NCI-H2227 (cell line): ENCODE measurements at regions not wholly inside any gene's neighbourhood (a gene's known extent, or its start where the extent isn't known, plus 50 kb on each side); places are given as distances from the start of the nearest gene placed in this dataset.

Experiments used
- DNase-seq: peaks from one replicate; lab custom pipeline; 2025; ENCODE audit not compliant: unreplicated experiment; lab: John Stamatoyannopoulos, UW

DNA sequence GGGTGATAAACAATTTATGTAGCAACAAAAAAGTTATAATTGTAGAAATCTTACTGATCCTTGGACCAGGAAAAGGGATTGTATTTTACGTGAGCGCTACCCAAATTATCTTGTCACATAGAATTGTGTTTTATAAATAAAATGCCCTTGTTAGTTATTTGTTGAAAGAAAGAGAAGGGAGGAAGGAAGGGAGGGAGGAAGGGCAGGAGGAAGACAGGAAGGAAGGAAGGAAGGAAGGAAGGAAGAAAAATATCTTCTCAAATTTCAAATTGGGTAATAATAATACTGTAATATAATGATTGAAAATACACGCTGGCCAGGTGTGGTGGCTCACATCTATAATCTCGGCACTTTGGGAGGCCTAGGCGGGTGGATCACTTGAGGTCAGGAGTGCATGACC, 206.2 kb upstream of the TLL1 start:
- no peak for DNase-seq

DNA sequence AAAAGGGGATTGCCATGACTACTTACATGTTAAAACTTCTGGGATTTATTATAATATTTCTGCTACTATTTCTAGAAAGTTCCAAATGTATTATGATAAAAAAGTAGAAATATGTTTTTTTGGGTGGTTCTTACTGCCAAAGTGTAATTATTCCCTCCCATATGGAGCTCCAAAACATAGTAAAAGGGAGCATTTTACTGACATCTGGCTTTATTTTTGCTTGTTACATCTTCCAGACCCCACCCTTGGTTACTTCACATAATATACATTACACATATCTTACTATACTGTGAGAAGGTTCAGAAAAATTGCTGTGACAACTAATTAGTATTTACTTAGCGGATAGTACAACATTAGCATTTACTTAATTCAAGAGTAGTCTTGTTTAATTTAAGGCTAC, 205.1 kb upstream of the TLL1 start:
- no peak for DNase-seq

DNA sequence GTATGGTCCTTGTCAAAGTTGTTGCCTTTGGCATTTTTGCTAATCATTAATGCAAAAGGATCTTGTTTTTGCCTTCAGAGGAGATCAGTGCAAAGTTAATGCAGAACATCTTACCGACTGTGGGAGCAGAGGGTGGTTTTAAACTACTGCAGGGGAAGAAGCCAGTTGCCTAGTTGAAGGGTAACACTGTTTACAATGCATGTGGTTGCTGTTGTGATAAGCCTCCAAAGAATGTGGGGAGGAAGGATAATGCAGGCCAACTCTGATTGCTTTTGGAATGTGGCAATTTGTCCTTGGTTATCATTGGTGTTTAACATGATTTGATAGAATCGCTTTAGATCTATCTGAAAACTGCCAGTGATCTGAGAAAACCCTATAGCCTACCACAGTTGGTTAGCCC, 204.3 kb upstream of the TLL1 start:
- DNase-seq, result no peak

DNA sequence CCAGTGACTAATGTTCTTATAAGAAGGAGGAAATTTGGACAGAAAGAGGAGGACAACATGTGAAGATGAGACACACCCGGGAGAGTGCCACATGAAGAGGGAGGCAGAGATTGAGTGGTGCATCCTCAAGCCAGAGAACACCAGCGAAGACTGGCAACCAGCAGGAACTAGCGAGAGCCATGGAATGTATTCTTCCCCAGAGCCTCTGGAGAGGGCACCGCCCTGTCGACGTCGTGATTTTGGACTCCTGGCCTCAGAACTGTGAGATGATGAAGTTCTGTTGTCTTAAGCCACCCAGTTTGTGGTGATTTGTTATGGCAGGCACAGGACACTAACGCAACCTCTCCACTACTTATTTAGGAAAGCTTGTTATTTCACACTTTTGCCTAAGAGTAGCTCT, 196.0 kb upstream of the TLL1 start:
- DNase-seq, result no peak

DNA sequence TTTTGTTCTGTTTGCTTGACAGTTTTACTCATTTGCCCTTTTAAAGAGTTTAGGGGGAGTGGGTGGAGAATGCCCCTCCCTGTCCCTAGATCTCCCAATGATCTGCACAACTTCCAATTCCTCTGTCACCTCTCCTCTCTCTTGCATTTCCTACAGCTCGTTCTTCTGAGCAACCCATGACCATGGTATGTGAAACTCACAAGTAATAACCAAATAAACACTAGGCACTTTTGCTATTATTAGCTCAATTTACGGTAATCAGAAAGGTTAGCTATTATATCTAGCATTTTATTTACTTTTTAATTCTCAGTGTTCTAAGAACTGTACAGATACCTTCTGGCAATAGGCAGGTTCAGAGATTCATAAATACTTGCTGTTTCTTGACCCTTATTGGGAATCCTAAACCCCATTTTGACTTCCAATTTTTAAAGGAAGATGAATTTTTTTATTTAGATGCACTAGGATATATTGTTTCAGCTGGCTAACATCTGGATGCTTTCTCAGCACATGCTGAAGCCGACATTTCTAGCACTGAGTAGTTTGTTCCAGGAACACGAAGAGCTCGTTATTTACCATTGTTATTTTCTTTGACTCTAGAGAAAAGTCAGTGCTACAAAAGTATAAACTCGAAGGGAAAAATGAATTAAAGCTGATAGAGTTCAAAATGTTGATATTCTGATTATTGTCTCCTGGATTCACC, 194.7 kb upstream of the TLL1 start:
- DNase-seq, result no peak

DNA sequence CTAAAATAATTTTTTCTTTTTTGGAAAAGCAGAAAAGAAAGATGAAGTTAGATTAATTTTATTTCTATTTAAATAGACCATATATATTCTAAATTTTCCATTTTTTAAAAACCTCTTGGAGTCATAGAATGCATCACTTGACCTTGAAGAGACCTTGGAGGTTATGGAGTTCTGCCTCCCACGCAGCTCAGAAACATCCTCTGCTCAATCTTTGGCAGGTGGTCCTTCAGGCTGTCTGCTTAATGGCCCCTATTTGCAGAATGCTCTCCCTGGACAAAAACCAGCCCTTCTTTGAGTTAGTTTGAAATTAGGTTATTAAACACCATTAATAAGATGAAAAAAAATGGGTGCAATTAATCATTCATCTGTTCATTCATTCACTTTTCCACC, 194.1 kb upstream of the TLL1 start:
- no peak for DNase-seq

DNA sequence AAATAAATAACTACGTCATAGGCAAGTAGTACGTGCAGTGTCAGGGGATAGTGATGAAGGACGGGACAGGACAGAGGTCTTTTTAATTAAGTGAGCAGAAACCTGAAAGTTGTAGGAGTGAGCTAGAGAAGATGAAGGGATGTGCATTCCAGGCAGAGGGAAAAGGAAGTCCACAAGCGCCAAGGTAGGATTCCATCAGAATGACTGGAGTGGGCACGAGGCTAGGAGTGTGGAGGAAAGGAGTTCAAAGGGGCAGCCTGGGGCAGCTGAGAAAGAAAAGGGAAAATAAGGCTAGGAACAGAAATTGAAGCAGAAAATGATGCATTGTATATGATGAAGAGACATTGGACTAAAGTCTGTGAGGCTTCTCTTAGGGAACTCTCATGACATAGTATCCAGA, 192.2 kb upstream of the TLL1 start:
- DNase-seq, result no peak

DNA sequence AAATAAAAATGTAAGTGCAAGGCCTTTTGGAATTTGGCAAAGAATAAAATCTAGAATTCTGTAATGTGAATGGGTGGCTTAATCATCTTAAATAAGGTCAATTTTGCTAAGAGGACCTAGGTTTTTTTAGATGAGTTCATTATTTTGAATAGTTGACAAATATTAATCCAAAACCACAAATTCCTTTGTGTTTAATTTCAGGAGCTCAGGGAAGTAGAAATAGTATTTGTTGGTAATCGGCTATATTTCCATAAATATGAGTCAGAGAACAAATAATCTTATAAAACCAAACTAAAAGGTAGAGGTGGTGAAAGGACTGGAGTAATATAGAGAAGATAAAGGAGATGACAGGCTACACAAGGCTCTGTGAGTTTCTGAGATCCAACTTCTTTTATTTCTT, 190.4 kb upstream of the TLL1 start:
- DNase-seq, result no peak

DNA sequence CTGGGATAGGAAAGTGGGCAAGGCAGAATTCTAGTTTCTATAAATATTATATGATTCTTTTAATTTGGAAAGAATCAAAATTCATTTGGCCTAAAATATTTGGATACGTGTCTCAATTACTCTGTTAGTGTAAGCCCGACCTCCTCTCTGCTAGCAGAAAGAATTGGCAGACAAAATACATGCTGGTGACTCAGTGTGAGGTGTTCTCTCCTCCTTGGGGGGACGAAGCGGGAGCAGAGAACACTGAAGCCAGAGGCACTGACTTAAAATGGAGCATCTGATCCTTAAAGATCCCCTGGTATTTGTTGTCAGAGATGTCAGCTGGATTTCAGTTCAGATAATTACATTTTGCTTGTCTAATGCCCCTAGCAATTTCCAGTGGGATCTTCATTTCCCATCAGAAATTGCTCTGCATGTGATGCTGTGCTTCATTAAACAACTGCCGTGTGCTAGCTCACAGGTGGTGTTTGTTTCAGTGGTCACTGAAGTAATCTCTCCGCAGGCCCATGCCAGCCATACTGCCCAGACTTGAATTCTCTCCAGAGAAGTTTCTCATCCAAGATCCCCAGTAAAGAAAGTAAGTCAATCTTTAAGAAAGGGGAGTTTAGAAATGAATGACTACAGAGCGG, 188.7 kb upstream of the TLL1 start:
- no peak for DNase-seq

DNA sequence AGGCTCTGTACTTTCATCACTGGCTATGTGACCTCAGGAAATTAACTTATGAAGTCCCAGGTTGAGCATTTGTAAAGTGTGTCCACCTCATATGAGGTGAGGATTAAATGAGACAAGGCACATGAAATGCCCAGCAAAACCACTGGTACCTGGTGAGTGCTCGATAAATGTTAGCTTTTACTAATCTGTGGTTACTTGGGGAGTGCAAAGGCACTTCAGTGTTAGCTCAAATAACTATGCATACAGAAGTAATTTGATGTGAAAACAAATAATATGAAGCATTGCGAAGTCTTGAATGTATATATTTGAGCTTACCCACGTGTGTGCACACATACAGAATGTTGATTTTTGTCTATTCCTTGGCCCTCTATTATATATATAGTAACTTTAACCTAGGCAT, 186.3 kb upstream of the TLL1 start:
- DNase-seq, result no peak

DNA sequence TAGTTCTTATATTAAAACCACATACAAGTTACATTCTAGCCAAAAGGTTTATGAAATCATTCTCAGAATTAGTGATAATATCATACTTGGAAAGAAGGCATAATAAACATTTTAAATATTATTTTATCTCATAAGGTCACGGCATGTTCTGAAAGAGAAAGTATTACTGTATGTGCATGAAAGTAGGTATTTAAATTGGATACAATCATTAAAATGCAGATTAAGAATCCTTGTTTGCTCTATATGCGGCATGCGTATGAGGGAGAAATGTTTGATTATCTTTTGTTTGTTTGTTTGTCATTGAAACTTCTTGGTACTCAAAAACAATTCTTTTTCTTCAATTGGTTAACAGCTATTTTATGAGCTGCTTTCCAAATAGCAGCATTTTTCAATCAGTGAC, 183.9 kb upstream of the TLL1 start:
- no peak for DNase-seq

DNA sequence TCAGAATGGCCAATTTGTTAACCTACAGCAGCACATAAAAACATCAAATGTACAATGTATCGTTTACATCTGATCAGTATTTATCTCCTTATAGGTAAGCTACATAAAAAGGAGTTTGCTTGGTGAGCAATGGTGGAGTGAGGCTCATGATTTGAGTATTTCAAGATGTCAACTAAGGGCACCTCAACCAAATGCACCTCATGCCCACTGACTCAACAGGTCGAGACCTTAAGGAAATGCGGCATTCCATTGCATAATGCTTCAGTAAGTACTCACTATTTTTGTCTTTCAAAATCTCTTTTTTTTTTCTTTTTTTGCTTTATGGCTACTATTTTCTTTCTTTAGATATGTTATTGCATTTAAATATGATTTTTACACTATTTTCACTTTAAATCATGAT, 181.0 kb upstream of the TLL1 start:
- DNase-seq, result no peak

DNA sequence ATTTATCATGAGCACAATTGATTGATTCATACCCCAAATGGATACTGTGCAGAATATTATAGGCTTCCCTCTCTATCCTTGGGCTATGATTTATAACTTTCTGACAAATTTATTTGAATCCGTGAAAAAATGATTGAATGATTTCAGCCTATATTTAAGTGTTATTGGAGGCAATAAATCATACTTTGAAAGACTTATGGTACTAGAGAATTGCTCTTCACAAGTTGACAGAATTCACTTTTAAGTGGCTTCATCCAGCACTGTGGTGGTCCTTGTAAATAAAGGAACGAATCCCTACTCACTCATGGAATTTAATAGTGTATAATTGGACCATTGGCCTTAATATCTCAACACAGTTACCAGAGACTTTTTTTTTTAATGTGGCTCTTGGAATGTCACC, 174.8 kb upstream of the TLL1 start:
- no peak for DNase-seq

DNA sequence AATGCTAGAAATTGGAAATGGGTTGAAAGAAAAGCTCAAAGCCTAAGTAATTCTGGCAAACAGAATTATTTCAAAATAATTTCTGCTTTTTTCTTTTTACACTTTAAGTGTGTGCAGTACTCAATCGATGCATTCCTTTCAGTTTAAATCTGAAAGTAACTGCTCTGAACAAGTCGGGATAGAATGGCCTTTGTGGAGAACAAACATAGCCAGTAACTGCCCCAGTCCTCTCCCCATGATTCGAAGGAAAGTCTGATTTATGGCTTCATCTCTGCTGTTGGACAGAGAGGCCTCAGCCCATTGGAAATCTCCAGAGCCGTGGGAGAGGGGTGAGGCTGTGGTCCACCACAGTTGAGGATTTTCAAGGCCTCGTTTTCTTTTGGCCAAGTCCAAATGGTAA, 174.0 kb upstream of the TLL1 start:
- DNase-seq, result no peak

DNA sequence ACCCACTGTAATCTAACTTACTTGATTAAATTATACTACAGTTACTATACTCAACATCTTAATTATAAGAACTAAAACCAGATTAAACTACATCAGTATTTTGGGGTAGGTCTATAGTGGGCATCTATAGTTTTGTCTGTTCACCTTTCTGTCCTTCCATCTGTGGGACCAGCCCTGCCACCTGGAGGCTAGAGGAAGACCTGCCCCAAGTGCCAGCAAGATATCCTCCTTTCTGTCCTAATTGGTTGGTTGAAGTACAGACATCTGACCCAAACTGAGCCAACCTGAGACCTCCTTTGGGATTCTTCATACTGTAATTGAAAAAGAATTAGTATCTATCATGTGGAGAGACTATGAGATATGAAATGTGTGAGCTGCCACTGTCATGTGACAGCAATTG, 172.2 kb upstream of the TLL1 start:
- no peak for DNase-seq

DNA sequence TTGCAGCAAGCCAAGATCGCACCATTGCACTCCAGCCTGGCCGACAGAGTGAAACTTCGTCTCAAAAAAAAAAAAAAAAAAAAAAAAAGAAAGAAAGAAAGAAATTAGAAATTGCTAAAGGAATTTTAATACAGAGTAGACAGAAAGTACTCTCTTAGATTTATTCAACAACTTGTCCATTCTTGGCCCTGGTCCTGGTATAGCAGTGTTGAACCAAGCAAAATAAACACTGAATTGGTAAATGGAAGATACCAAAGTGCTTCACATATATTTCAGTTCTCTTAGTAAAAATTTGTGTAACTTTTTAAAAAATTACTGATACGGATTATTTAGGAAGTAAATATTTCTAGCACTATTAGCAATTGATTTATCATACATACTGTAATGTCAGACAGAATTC, 165.9 kb upstream of the TLL1 start:
- no peak for DNase-seq

DNA sequence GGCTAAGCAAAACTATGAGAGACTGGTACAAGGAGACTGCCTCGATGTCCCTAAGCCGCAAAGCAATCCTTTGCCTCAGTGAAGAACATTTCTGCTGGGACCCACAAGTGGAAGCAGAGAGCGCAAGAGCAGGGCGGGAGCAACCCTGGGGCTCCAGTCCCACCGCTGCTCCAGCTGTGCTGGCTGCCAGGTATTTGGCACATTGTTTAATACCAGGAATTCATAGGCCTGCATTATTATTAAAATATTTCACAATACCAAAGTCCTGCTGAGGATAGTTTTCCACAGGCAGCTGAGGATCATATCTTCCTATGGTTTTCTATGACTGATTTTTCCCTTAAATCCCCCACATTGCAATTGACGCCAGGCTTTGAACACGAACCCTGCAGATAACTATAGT, 163.5 kb upstream of the TLL1 start:
- no peak for DNase-seq

DNA sequence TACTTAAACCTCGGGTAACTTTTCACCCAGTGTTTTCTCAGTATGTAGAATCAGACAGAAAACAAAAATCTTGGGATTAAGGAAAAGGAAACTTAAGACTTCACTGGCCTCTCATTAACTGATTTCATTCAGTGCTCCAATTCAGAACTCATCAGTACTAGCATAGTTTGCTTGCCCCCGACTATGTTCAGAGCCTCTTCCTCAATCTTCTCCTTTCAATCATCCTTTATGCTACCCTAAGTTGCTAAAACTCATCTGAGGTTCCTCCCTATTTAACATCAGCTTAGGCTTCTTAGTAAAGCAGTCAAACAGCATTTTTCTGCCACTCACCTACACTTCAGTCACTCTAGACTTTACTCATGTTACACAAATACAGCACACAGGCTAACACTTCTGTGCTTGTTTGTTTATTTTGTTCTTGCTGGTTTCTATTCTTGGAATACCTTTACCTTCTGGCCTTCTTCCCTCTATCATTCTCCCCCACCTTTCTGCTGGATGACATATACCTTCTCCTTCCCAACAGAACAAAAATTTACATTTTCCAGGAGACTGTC, 163.0 kb upstream of the TLL1 start:
- DNase-seq, result no peak

DNA sequence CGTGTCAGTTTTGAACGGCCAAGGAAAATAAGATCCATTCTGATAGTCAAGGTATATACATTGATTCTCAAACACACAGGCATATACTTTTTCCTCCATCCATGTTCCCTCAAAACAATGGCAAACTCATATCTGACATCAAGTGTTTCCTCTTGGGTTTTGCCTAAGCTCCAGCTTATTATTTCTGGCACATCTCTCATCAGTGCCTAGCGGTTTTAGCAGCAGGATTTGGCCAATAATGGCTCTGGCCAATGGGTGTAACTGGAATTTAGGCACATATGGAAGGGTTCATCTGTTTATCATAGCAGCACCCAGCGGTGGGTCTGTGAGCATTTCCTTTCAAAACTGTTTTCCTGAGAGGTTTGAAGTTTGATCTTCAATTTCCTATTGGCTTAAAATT, 161.6 kb upstream of the TLL1 start:
- no peak for DNase-seq

DNA sequence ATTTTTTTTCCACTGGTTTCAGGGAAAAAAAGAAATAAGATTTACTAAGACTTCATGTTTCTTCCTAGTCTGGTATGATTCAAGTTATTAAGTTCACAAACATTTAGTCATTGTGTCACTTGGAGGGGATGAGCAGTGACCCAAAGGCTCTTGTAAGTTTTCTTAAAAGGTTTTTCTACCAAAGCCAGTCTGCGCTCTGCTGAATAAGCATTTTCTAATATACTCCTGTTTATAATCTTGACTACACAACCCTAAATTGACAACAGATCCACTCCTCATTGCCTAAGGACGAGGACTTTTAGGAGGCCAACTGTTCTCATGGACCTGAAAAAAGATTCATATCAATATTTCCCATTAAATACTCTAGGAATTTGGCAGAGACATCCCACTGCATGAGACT, 161.1 kb upstream of the TLL1 start:
- no peak for DNase-seq

DNA sequence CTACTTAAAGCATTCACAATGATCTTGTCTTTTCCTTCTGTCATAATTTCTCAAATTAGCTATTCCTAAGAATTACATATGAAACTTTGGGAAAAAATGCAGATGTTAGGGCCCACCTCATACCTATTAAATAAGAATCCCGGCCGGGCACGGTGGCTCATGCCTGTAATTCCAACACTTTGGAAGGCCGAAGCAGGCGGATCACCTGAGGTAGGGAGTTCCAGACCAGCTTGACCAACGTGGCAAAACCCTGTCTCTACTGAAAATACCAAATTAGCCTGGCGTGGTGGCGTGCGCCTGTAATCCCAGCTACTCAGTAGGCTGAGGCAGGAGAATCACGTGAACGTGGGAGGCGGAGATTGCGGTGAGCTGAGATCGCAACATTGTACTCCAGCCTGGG, 158.4 kb upstream of the TLL1 start:
- DNase-seq, result no peak

DNA sequence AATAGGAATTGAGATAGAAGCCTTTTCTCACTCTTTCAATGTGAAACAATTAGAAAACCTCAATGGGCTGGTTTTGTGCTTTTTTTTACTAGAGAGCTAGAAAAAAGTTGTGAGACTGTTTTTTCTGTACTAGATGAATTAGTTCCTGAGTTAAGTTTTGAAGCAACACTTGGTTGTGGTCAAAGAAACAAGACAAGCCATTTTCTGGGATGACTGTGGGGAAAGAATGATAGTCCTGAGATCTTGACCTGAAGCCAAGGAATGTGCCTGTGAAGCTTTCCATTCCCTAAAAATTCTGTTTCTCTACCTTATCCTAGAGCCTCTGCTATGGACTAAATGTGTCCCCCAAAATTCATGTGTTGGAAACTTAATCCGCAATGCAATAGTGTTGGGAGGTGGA, 157.8 kb upstream of the TLL1 start:
- DNase-seq, result no peak

DNA sequence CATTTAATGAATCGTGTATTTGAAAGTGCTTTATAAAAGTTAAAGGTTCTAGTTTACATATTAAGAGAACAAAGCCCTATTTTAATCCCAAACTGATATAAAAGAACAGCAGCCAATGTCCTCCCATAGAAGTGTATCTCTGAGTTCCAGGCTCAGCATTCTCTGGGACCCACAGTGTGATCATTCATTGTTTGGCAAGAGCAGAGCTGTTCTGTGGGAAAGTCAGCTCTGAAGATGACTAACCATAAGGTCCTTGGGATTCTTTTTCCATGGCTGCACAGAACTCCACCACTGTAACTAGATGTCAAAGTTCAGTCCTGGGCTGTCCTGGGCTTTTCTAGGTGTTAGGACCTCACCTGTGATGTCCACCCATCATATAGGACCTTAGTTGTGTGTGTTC, 157.0 kb upstream of the TLL1 start:
- DNase-seq, result no peak
